ENCODE measurements at regions not wholly inside any gene's neighbourhood (a gene's known extent, or its start where the extent isn't known, plus 50 kb on each side); places are given as distances from the start of the nearest gene placed in this dataset.

- H3K9me3 ChIP-seq (ENCODE audit: control insufficient read depth in 2 of 2, insufficient read depth in 1 of 2, low read length in 1 of 2) = no peaks in the 10 kb centered on the region
- DNase-seq (ENCODE audit: low read depth in 6 of 9, low spot score in 9 of 9) = no peak
- 97% methylated on average over 3 of the region's 3 CpGs for WGBS
Measured at GRCh38 chrY:19026631-19027030, 253.1 kb upstream of the HSFY2 start.

GRCh38 chrY:19023934-19024333, 250.4 kb upstream of the HSFY2 start:
- H3K36me3 ChIP-seq (ENCODE audit: control insufficient read depth in 2 of 2, insufficient read depth in 2 of 2, low read length in 1 of 2) = no peaks in the 10 kb centered on the region
- no peaks in the 10 kb centered on the region for H3K27me3 ChIP-seq (ENCODE audit: control insufficient read depth in 2 of 2, insufficient read depth in 1 of 2, low read length in 1 of 2)
- no peak overlapping the region for H3K4me3 ChIP-seq (ENCODE audit: low read length in 2 of 2)
- no peak overlapping the region for H3K27ac ChIP-seq (ENCODE audit: low read depth in 1 of 2, low read length in 1 of 2)
- 92% methylated on average over 2 of the region's 2 CpGs for WGBS
- H3K9me3 ChIP-seq (ENCODE audit: control insufficient read depth in 2 of 2, insufficient read depth in 1 of 2, low read length in 1 of 2) = no peaks in the 10 kb centered on the region
- DNase-seq (ENCODE audit: low read depth in 6 of 9, low spot score in 9 of 9) = no peak
- H3K4me1 ChIP-seq (ENCODE audit: control insufficient read depth in 2 of 2, insufficient read depth in 2 of 2, low read length in 2 of 2) = no peaks in the 10 kb centered on the region

More at GRCh38 chrY:19026631-19027030, 253.1 kb upstream of the HSFY2 start:
- H3K36me3 ChIP-seq (ENCODE audit: control insufficient read depth in 2 of 2, insufficient read depth in 2 of 2, low read length in 1 of 2) = no peaks in the 10 kb centered on the region
- no peaks in the 10 kb centered on the region for H3K4me1 ChIP-seq (ENCODE audit: control insufficient read depth in 2 of 2, insufficient read depth in 2 of 2, low read length in 2 of 2)
- no peak overlapping the region for H3K4me3 ChIP-seq (ENCODE audit: low read length in 2 of 2)
- H3K27me3 ChIP-seq (ENCODE audit: control insufficient read depth in 2 of 2, insufficient read depth in 1 of 2, low read length in 1 of 2) = no peaks in the 10 kb centered on the region
- H3K27ac ChIP-seq (ENCODE audit: low read depth in 1 of 2, low read length in 1 of 2) = no peak overlapping the region

GRCh38 chrY:19020193-19020592, 246.7 kb upstream of the HSFY2 start:
- no peaks in the 10 kb centered on the region for H3K36me3 ChIP-seq (ENCODE audit: control insufficient read depth in 2 of 2, insufficient read depth in 2 of 2, low read length in 1 of 2)
- H3K27me3 ChIP-seq (ENCODE audit: control insufficient read depth in 2 of 2, insufficient read depth in 1 of 2, low read length in 1 of 2) = no peaks in the 10 kb centered on the region
- 99% methylated on average over 4 of the region's 4 CpGs for WGBS
- no peak overlapping the region for H3K27ac ChIP-seq (ENCODE audit: low read depth in 1 of 2, low read length in 1 of 2)
- H3K9me3 ChIP-seq (ENCODE audit: control insufficient read depth in 2 of 2, insufficient read depth in 1 of 2, low read length in 1 of 2) = no peaks in the 10 kb centered on the region
- H3K4me3 ChIP-seq (ENCODE audit: low read length in 2 of 2) = no peak overlapping the region
- DNase-seq (ENCODE audit: low read depth in 6 of 9, low spot score in 9 of 9) = no peak
- H3K4me1 ChIP-seq (ENCODE audit: control insufficient read depth in 2 of 2, insufficient read depth in 2 of 2, low read length in 2 of 2) = no peaks in the 10 kb centered on the region

- H3K27ac ChIP-seq (ENCODE audit: low read depth in 1 of 2, low read length in 1 of 2) = no peak overlapping the region
- H3K27me3 ChIP-seq (ENCODE audit: control insufficient read depth in 2 of 2, insufficient read depth in 1 of 2, low read length in 1 of 2) = no peaks in the 10 kb centered on the region
- H3K36me3 ChIP-seq (ENCODE audit: control insufficient read depth in 2 of 2, insufficient read depth in 2 of 2, low read length in 1 of 2) = no peaks in the 10 kb centered on the region
- no peaks in the 10 kb centered on the region for H3K9me3 ChIP-seq (ENCODE audit: control insufficient read depth in 2 of 2, insufficient read depth in 1 of 2, low read length in 1 of 2)
- no peaks in the 10 kb centered on the region for H3K4me1 ChIP-seq (ENCODE audit: control insufficient read depth in 2 of 2, insufficient read depth in 2 of 2, low read length in 2 of 2)
- DNase-seq (ENCODE audit: low read depth in 6 of 9, low spot score in 9 of 9) = no peak
- WGBS = over 99% methylated on average over 5 of the region's 5 CpGs
- no peak overlapping the region for H3K4me3 ChIP-seq (ENCODE audit: low read length in 2 of 2)
Measured at GRCh38 chrY:19016990-19017389, 243.5 kb upstream of the HSFY2 start.

- no peaks in the 10 kb centered on the region for H3K4me1 ChIP-seq (ENCODE audit: control insufficient read depth in 2 of 2, insufficient read depth in 2 of 2, low read length in 2 of 2)
- no peak overlapping the region for H3K4me3 ChIP-seq (ENCODE audit: low read length in 2 of 2)
- H3K27ac ChIP-seq (ENCODE audit: low read depth in 1 of 2, low read length in 1 of 2) = no peak overlapping the region
- no peaks in the 10 kb centered on the region for H3K27me3 ChIP-seq (ENCODE audit: control insufficient read depth in 2 of 2, insufficient read depth in 1 of 2, low read length in 1 of 2)
- DNase-seq (ENCODE audit: low read depth in 6 of 9, low spot score in 9 of 9) = no peak
- no peaks in the 10 kb centered on the region for H3K9me3 ChIP-seq (ENCODE audit: control insufficient read depth in 2 of 2, insufficient read depth in 1 of 2, low read length in 1 of 2)
- 98% methylated on average over 2 of the region's 2 CpGs for WGBS
- H3K36me3 ChIP-seq (ENCODE audit: control insufficient read depth in 2 of 2, insufficient read depth in 2 of 2, low read length in 1 of 2) = no peaks in the 10 kb centered on the region
Measured at GRCh38 chrY:19015854-19016253, 242.3 kb upstream of the HSFY2 start.

- 50% methylated on average over 2 of the region's 2 CpGs for WGBS
- Histone ChIP-seq H3K27ac (ENCODE audit: low read depth in 1 of 2, low read length in 1 of 2) (no peak overlapping the region), H3K27me3 (ENCODE audit: control insufficient read depth in 2 of 2, insufficient read depth in 1 of 2, low read length in 1 of 2) (no peaks in the 10 kb centered on the region), H3K36me3 (ENCODE audit: control insufficient read depth in 2 of 2, insufficient read depth in 2 of 2, low read length in 1 of 2) (no peaks in the 10 kb centered on the region), H3K4me1 (ENCODE audit: control insufficient read depth in 2 of 2, insufficient read depth in 2 of 2, low read length in 2 of 2) (no peaks in the 10 kb centered on the region), H3K4me3 (ENCODE audit: low read length in 2 of 2) (no peak overlapping the region), H3K9me3 (ENCODE audit: control insufficient read depth in 2 of 2, insufficient read depth in 1 of 2, low read length in 1 of 2) (no peaks in the 10 kb centered on the region)
- no peak for DNase-seq (ENCODE audit: low read depth in 6 of 9, low spot score in 9 of 9)
Measured at GRCh38 chrY:19015213-19015612, 241.7 kb upstream of the HSFY2 start.

GRCh38 chrY:19012985-19013384, 239.4 kb upstream of the HSFY2 start:
- Histone ChIP-seq H3K36me3 (ENCODE audit: control insufficient read depth in 2 of 2, insufficient read depth in 2 of 2, low read length in 1 of 2) (no peaks in the 10 kb centered on the region), H3K27ac (ENCODE audit: low read depth in 1 of 2, low read length in 1 of 2) (no peak overlapping the region), H3K9me3 (ENCODE audit: control insufficient read depth in 2 of 2, insufficient read depth in 1 of 2, low read length in 1 of 2) (no peaks in the 10 kb centered on the region), H3K27me3 (ENCODE audit: control insufficient read depth in 2 of 2, insufficient read depth in 1 of 2, low read length in 1 of 2) (no peaks in the 10 kb centered on the region), H3K4me3 (ENCODE audit: low read length in 2 of 2) (no peak overlapping the region), H3K4me1 (ENCODE audit: control insufficient read depth in 2 of 2, insufficient read depth in 2 of 2, low read length in 2 of 2) (no peaks in the 10 kb centered on the region)
- DNase-seq (ENCODE audit: low read depth in 6 of 9, low spot score in 9 of 9) = no peak
- 97% methylated on average over 2 of the region's 2 CpGs for WGBS

- H3K4me3 ChIP-seq (ENCODE audit: low read length in 2 of 2) = no peak overlapping the region
- no peak for DNase-seq (ENCODE audit: low read depth in 6 of 9, low spot score in 9 of 9)
- H3K27ac ChIP-seq (ENCODE audit: low read depth in 1 of 2, low read length in 1 of 2) = no peak overlapping the region
- H3K9me3 ChIP-seq (ENCODE audit: control insufficient read depth in 2 of 2, insufficient read depth in 1 of 2, low read length in 1 of 2) = no peaks in the 10 kb centered on the region
- 78% methylated on average over 3 of the region's 3 CpGs for WGBS
- H3K4me1 ChIP-seq (ENCODE audit: control insufficient read depth in 2 of 2, insufficient read depth in 2 of 2, low read length in 2 of 2) = no peaks in the 10 kb centered on the region
- no peaks in the 10 kb centered on the region for H3K27me3 ChIP-seq (ENCODE audit: control insufficient read depth in 2 of 2, insufficient read depth in 1 of 2, low read length in 1 of 2)
- no peaks in the 10 kb centered on the region for H3K36me3 ChIP-seq (ENCODE audit: control insufficient read depth in 2 of 2, insufficient read depth in 2 of 2, low read length in 1 of 2)
Measured at GRCh38 chrY:19011605-19012090, 238.1 kb upstream of the HSFY2 start.

GRCh38 chrY:19006234-19006633, 232.7 kb upstream of the HSFY2 start:
- no peaks in the 10 kb centered on the region for H3K9me3 ChIP-seq (ENCODE audit: control insufficient read depth in 2 of 2, insufficient read depth in 1 of 2, low read length in 1 of 2)
- H3K4me1 ChIP-seq (ENCODE audit: control insufficient read depth in 2 of 2, insufficient read depth in 2 of 2, low read length in 2 of 2) = no peaks in the 10 kb centered on the region
- H3K36me3 ChIP-seq (ENCODE audit: control insufficient read depth in 2 of 2, insufficient read depth in 2 of 2, low read length in 1 of 2) = no peaks in the 10 kb centered on the region
- no peak overlapping the region for H3K4me3 ChIP-seq (ENCODE audit: low read length in 2 of 2)
- DNase-seq (ENCODE audit: low read depth in 6 of 9, low spot score in 9 of 9) = no peak
- WGBS = 97% methylated on average over 2 of the region's 2 CpGs
- H3K27ac ChIP-seq (ENCODE audit: low read depth in 1 of 2, low read length in 1 of 2) = no peak overlapping the region
- no peaks in the 10 kb centered on the region for H3K27me3 ChIP-seq (ENCODE audit: control insufficient read depth in 2 of 2, insufficient read depth in 1 of 2, low read length in 1 of 2)

GRCh38 chrY:19005579-19005978, 232.0 kb upstream of the HSFY2 start:
- Histone ChIP-seq H3K27ac (ENCODE audit: low read depth in 1 of 2, low read length in 1 of 2) (no peak overlapping the region), H3K4me3 (ENCODE audit: low read length in 2 of 2) (no peak overlapping the region), H3K4me1 (ENCODE audit: control insufficient read depth in 2 of 2, insufficient read depth in 2 of 2, low read length in 2 of 2) (no peaks in the 10 kb centered on the region), H3K9me3 (ENCODE audit: control insufficient read depth in 2 of 2, insufficient read depth in 1 of 2, low read length in 1 of 2) (no peaks in the 10 kb centered on the region), H3K27me3 (ENCODE audit: control insufficient read depth in 2 of 2, insufficient read depth in 1 of 2, low read length in 1 of 2) (no peaks in the 10 kb centered on the region), H3K36me3 (ENCODE audit: control insufficient read depth in 2 of 2, insufficient read depth in 2 of 2, low read length in 1 of 2) (no peaks in the 10 kb centered on the region)
- 99% methylated on average over 7 of the region's 7 CpGs for WGBS
- no peak for DNase-seq (ENCODE audit: low read depth in 6 of 9, low spot score in 9 of 9)

Measured in thymus (tissue), 11 donors.